ENCODE measurements at regions not wholly inside any gene's neighbourhood (a gene's known extent, or its start where the extent isn't known, plus 50 kb on each side); places are given as distances from the start of the nearest gene placed in this dataset.

GRCh38 chr18:44437603-44438002 is 243.1 kb upstream of the SETBP1 start:
- no peak overlapping the region for H3K4me3 ChIP-seq (ENCODE audit: low read depth, low read length)
- ChIA-PET CTCF (interaction anchor here (0.6 to 0.7 kb wide), 2 partner anchors 294 to 659 kb away, joined by 3 read pairs; no protein-coding TSS in a partner anchor), POLR2A (no interaction called here)
- no peaks in the 10 kb centered on the region for H3K4me1 ChIP-seq (ENCODE audit: control insufficient read depth, insufficient read depth, low read length)
- no peak overlapping the region for H3K27ac ChIP-seq (ENCODE audit: extremely low read depth, low read depth, low read length)
- no peaks in the 10 kb centered on the region for H3K9me3 ChIP-seq (ENCODE audit: control insufficient read depth, insufficient read depth, low read depth, low read length)
- no peak for TF ChIP-seq ZNF292 (tag by site-specific recombination; IDR thresholded peaks at IDR 0.05; ENCODE audit: borderline replicate concordance, low read depth)
- TF ChIP-seq ZNF132 (tag by site-specific recombination; IDR thresholded peaks at IDR 0.05; ENCODE audit: borderline replicate concordance) = no peak
- TF ChIP-seq ZNF426 (tag by site-specific recombination; IDR thresholded peaks at IDR 0.05) = no peak
- no peak for TF ChIP-seq ZNF184 (tag by site-specific recombination; IDR thresholded peaks at IDR 0.05)
- TF ChIP-seq ZNF660 (tag by site-specific recombination; IDR thresholded peaks at IDR 0.05) = no peak
- TF ChIP-seq SCRT1 (tag by site-specific recombination; IDR thresholded peaks at IDR 0.05; ENCODE audit: borderline replicate concordance) = no peak
- TF ChIP-seq ZNF510 (tag by site-specific recombination; IDR thresholded peaks at IDR 0.05; ENCODE audit: insufficient replicate concordance) = no peak
- no peak for TF ChIP-seq ZNF488 (tag by site-specific recombination; IDR thresholded peaks at IDR 0.05)
- TF ChIP-seq ZNF670 (tag by site-specific recombination; IDR thresholded peaks at IDR 0.05; ENCODE audit: low read depth) = no peak
- TF ChIP-seq BCL11A (tag by site-specific recombination; IDR thresholded peaks at IDR 0.05; ENCODE audit: low read depth) = no peak
- no peak for TF ChIP-seq ZNF529 (tag by site-specific recombination; IDR thresholded peaks at IDR 0.05; ENCODE audit: insufficient replicate concordance)
- TF ChIP-seq ZNF621 (tag by site-specific recombination; IDR thresholded peaks at IDR 0.05) = no peak
- TF ChIP-seq ZNF248 (tag by site-specific recombination; IDR thresholded peaks at IDR 0.05) = no peak
- no peak for TF ChIP-seq ZNF791 (tag by site-specific recombination; IDR thresholded peaks at IDR 0.05)
- no peak for TF ChIP-seq ZSCAN23 (tag by site-specific recombination; IDR thresholded peaks at IDR 0.05)
- no peak for TF ChIP-seq ZNF239 (tag by site-specific recombination; IDR thresholded peaks at IDR 0.05)
- no peak for TF ChIP-seq ZNF792 (tag by site-specific recombination; IDR thresholded peaks at IDR 0.05)
- no peak for TF ChIP-seq ZNF169 (tag by site-specific recombination; IDR thresholded peaks at IDR 0.05)
- no peak for TF ChIP-seq YY2 (tag by site-specific recombination; IDR thresholded peaks at IDR 0.05)
- no peak for TF ChIP-seq SALL2 (tag by site-specific recombination; IDR thresholded peaks at IDR 0.05; ENCODE audit: borderline replicate concordance)
- H3K36me3 ChIP-seq (ENCODE audit: control insufficient read depth in 2 of 2, insufficient read depth in 1 of 2, low read length in 2 of 2) = no peaks in the 10 kb centered on the region

GRCh38 chr18:44450226-44450625 is 230.5 kb upstream of the SETBP1 start:
- ChIA-PET CTCF (no interaction called here), POLR2A (no interaction called here)
- Histone ChIP-seq H3K4me1 (ENCODE audit: control insufficient read depth, insufficient read depth, low read length) (no peaks in the 10 kb centered on the region), H3K4me3 (ENCODE audit: low read depth, low read length) (no peak overlapping the region), H3K36me3 (ENCODE audit: control insufficient read depth in 2 of 2, insufficient read depth in 1 of 2, low read length in 2 of 2) (no peaks in the 10 kb centered on the region), H3K9me3 (ENCODE audit: control insufficient read depth, insufficient read depth, low read depth, low read length) (no peaks in the 10 kb centered on the region), H3K27ac (ENCODE audit: extremely low read depth, low read depth, low read length) (no peak overlapping the region)
- TF ChIP-seq ZFP41 (tag by site-specific recombination; IDR thresholded peaks at IDR 0.05; ENCODE audit: borderline replicate concordance) (no peak), ZNF426 (tag by site-specific recombination; IDR thresholded peaks at IDR 0.05) (no peak), ZNF112 (tag by site-specific recombination; IDR thresholded peaks at IDR 0.05) (no peak)

GRCh38 chr18:44452346-44452745 is 228.3 kb upstream of the SETBP1 start:
- ChIA-PET POLR2A (no interaction called here), CTCF (no interaction called here)
- Histone ChIP-seq H3K4me1 (ENCODE audit: control insufficient read depth, insufficient read depth, low read length) (no peaks in the 10 kb centered on the region), H3K36me3 (ENCODE audit: control insufficient read depth in 2 of 2, insufficient read depth in 1 of 2, low read length in 2 of 2) (no peaks in the 10 kb centered on the region), H3K9me3 (ENCODE audit: control insufficient read depth, insufficient read depth, low read depth, low read length) (no peaks in the 10 kb centered on the region), H3K27ac (ENCODE audit: extremely low read depth, low read depth, low read length) (no peak overlapping the region), H3K4me3 (ENCODE audit: low read depth, low read length) (no peak overlapping the region)
- TF ChIP-seq ZNF76 (tag by site-specific recombination; IDR thresholded peaks at IDR 0.05; ENCODE audit: borderline replicate concordance, low read depth) (no peak), ZNF146 (tag by site-specific recombination; IDR thresholded peaks at IDR 0.05) (no peak), SP7 (tag by site-specific recombination; IDR thresholded peaks at IDR 0.05) (no peak), HOXD13 (CRISPR knock-in tag; IDR thresholded peaks at IDR 0.05; ENCODE audit: borderline replicate concordance) (no peak), ZNF501 (tag by site-specific recombination; IDR thresholded peaks at IDR 0.05) (no peak), ZNF341 (tag by site-specific recombination; IDR thresholded peaks at IDR 0.05; ENCODE audit: low read depth) (no peak), ZNF239 (tag by site-specific recombination; IDR thresholded peaks at IDR 0.05) (no peak)

Measured in HEK293 (cell line).